ENCODE measurements at regions not wholly inside any gene's neighbourhood (a gene's known extent, or its start where the extent isn't known, plus 50 kb on each side); places are given as distances from the start of the nearest gene placed in this dataset.

DNA sequence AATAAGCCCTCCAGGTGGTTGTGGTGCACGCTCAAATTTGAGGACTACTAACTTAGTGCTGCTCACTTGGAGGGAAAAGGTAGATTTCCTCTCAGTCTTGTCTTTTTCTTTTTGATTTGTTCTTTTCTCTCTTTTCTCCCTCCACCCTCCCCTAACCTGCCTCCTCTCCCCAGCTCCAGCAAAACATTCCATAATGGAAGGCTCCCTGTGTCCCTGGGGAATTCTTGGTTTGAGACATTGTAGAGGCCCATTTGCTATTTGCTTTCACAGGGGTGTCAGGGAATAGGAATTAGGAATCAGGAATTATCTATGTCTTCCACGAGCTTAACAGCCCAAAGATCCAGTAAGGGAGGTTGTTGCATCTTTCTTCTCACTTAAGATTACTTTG lies 136.8 kb upstream of the UMPS start:
- peaks cover 15% of the 10 kb centered on the region for H3K4me1 Mint-ChIP-seq
- POLR2A ChIA-PET = no interaction called here
- no peak for DNase-seq
- H3K36me3 Mint-ChIP-seq = no peaks in the 10 kb centered on the region
- no peaks in the 10 kb centered on the region for H3K9me3 Mint-ChIP-seq
- H3K4me3 Mint-ChIP-seq = no peak overlapping the region
- peaks cover 34% of the 10 kb centered on the region for H3K27me3 Mint-ChIP-seq
- no peak overlapping the region for H3K27ac Mint-ChIP-seq
- ATAC-seq (ENCODE audit: low read depth) = no peak

DNA sequence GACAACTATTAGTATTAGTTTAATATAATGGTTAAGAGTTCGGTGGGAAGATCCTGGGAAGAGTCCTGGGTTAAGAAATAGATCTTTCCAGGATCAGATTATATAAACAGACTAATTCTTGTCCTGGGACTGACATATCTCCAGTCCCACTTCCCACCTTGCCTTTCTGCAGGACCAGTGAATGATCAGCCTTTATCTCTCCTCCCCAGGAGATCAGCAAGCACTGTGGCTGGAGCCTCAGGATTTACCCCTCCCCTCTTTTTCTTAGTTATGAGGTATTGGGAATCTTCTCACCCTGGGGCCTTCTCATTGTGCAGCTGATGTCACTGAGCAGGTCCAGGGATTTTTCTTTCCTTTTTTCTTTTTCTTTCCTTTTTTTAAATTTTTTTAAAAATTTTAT lies 135.7 kb upstream of the UMPS start:
- no peak overlapping the region for H3K27ac Mint-ChIP-seq
- H3K36me3 Mint-ChIP-seq = no peaks in the 10 kb centered on the region
- no peak for DNase-seq
- H3K9me3 Mint-ChIP-seq = no peaks in the 10 kb centered on the region
- POLR2A ChIA-PET = no interaction called here
- ATAC-seq (ENCODE audit: low read depth) = no peak
- H3K4me1 Mint-ChIP-seq = peaks cover 15% of the 10 kb centered on the region
- H3K27me3 Mint-ChIP-seq = peaks cover 36% of the 10 kb centered on the region
- H3K4me3 Mint-ChIP-seq = no peak overlapping the region

DNA sequence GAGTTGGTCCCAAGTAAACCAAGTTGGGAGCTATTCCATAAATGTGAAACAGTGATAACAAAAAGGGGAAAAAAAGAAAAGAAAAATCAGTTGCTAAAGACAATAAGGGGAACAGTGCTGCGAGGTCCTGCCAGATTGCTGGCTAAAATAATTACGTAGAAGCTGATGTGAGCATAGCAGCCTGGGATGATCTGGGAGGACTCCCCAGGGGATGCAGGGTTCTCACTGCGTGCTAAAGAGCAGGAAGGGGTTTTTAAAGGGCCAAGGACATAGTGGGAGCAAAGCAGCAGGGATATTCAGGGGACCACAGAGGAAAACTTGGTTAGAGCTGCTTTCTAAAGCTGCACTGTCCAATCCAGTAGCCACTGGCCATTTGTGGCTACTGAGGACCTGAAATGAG lies 133.0 kb upstream of the UMPS start:
- no peak for DNase-seq
- peaks cover 47% of the 10 kb centered on the region for H3K27me3 Mint-ChIP-seq
- POLR2A ChIA-PET = no interaction called here
- H3K9me3 Mint-ChIP-seq = peaks cover 3% of the 10 kb centered on the region
- peaks cover 15% of the 10 kb centered on the region for H3K4me1 Mint-ChIP-seq
- no peak overlapping the region for H3K27ac Mint-ChIP-seq
- H3K4me3 Mint-ChIP-seq = no peak overlapping the region
- ATAC-seq (ENCODE audit: low read depth) = no peak
- peaks cover 2% of the 10 kb centered on the region for H3K36me3 Mint-ChIP-seq

DNA sequence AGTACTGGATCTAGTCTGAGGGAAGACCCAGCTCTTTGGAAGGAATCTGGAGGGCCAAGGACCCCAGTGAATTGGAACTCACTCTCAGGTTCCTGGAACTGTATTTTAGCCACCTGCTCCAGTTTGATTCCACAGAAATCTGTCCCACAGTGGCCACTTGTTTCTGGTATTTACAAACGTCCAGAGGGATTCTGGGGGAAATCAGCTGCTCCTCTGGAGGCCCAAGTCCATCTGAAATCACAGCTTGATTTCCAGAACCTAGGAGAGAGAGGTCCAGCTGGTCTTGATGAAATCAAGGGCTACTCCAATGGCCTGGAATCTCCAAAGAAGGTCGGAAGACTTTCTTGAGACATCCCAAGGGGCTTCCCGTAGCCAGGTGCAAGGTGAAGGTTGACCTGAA lies 132.3 kb upstream of the UMPS start:
- Mint-ChIP-seq H3K4me3 (no peak overlapping the region), H3K27me3 (peaks cover 54% of the 10 kb centered on the region), H3K4me1 (peaks cover 8% of the 10 kb centered on the region), H3K36me3 (peaks cover 2% of the 10 kb centered on the region), H3K9me3 (peaks cover 3% of the 10 kb centered on the region), H3K27ac (no peak overlapping the region)
- no peak for DNase-seq
- ATAC-seq (ENCODE audit: low read depth) = no peak
- POLR2A ChIA-PET = no interaction called here

DNA sequence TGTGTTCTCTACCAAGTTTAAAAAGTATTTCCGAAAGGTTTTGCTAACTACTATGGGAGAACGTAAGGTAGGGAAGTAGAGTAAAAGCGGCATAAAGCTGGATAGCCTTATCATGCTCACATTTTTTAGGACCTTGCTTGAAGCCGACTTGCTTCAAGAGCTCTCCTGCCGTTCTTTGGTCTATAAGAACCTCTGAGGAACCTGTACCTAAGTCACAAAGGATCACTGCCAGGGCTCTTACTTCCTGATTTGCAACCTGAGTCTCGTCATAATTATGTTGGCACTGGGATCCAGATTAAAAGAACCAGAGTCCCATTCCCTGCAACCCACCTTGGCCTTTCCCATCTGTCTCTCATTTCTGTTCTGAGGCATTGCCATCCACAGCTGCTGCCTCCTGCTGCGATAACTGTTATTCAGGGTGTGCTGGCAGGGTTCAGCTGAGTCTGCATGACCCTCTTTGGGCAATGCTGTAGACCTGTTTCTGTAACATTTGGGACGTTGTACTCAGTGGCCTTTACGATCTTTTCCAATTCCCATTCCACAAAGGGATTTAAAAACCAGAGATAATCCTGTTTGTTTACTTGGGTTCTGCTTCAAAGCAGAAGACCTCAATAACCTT lies 131.0 kb upstream of the UMPS start:
- no peak overlapping the region for H3K27ac Mint-ChIP-seq
- POLR2A ChIA-PET = interaction anchor here (0.6 kb wide), 1 partner anchor 947 kb away, joined by 3 read pairs; no protein-coding TSS in a partner anchor
- peaks cover 54% of the 10 kb centered on the region for H3K27me3 Mint-ChIP-seq
- H3K4me3 Mint-ChIP-seq = no peak overlapping the region
- ATAC-seq (ENCODE audit: low read depth) (no peak), DNase-seq (no peak)
- H3K4me1 Mint-ChIP-seq = no peaks in the 10 kb centered on the region
- peaks cover 3% of the 10 kb centered on the region for H3K9me3 Mint-ChIP-seq
- peaks cover 2% of the 10 kb centered on the region for H3K36me3 Mint-ChIP-seq

DNA sequence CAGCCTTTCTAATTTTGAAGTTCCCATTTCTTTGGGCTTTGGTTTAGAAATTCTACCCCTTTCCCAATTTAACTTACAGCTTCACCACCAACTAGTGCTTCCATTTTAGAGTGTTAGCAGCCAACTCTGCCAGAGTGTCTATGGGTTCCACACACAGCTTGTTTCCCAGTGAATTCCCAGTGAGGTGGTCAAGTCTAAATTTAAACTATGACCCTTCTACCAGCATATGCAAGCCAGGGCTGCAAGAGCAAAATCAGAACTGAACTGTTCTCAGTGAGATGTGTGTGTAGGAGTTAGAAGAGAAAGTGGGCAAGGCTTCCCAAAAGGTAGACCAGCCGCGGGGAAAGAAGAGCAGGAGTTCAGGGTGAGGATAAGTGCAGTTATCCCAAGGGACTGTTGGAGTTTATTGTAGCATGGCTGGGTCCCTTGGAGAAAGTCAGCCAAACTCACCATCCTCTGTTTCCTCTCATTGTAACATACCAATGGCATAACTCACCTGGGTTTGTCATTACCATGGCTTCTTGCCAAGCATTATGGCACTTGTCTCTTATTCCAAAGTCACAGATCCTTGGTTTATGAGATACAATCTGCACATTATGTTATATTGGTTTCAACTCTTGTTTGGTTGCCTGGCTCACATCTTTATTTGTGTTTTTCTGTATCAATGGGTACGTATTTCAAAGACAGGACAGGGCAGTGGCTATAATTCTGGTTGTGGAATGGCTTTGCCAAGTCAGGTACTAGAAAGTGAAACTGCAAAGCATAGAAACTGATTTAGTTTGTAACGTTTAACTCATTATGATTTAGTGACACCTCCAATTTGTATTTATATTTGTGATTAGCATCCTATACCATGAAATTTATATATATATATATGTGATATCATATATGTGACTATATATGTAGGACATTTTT lies 130.2 kb upstream of the UMPS start:
- Mint-ChIP-seq H3K4me3 (no peak overlapping the region), H3K4me1 (no peaks in the 10 kb centered on the region), H3K27me3 (peaks cover 49% of the 10 kb centered on the region), H3K36me3 (peaks cover 2% of the 10 kb centered on the region), H3K9me3 (peaks cover 3% of the 10 kb centered on the region), H3K27ac (no peak overlapping the region)
- POLR2A ChIA-PET = no interaction called here
- DNase-seq (no peak), ATAC-seq (ENCODE audit: low read depth) (no peak)

DNA sequence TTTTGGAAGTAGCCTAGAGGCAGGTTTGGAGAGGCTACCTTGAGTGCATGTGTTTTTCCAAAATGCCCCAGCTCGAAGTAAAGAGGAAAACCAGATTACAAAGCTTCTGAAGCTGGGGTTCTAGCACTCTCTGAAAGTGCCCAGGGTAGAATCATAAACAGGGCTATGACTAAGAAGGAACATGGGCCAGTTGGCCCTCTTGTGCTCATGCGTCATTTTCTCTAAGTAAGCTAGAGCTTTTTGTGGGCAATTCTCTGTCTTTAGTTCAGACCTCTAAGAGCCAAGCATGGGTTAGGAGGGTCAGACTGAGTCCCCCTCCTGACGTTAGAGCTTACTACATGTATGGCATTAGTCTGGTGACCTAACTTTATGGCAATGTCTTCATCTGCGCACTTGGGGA lies 129.5 kb upstream of the UMPS start:
- H3K27me3 Mint-ChIP-seq = peaks cover 45% of the 10 kb centered on the region
- no peak for ATAC-seq (ENCODE audit: low read depth)

DNA sequence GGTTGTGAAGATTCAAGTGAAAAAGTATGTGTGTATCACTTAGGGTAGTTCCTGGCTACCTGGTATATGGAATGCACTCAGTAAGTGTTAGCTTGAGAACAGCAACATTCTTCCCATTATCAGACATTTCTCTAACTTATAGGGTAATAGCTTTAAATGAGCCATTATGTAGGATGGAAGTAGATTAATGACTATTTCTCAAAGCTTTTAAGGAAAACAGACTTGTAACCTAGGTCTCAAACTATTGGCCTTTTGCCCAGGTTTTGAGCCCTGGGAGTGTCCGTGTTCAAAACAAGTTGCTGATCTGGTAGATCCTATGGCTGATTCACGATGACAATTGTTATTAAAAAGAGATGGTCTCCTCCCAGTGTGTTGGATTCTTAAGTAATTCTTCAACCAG lies 129.1 kb upstream of the UMPS start:
- ATAC-seq (ENCODE audit: low read depth) = no peak
- H3K36me3 Mint-ChIP-seq = peaks cover 2% of the 10 kb centered on the region

More for the DNA sequence above, 129.5 kb upstream of the UMPS start:
- Mint-ChIP-seq H3K4me3 (no peak overlapping the region), H3K27ac (no peak overlapping the region), H3K4me1 (no peaks in the 10 kb centered on the region), H3K36me3 (peaks cover 2% of the 10 kb centered on the region), H3K9me3 (peaks cover 3% of the 10 kb centered on the region)
- no peak for DNase-seq
- POLR2A ChIA-PET = no interaction called here

DNA sequence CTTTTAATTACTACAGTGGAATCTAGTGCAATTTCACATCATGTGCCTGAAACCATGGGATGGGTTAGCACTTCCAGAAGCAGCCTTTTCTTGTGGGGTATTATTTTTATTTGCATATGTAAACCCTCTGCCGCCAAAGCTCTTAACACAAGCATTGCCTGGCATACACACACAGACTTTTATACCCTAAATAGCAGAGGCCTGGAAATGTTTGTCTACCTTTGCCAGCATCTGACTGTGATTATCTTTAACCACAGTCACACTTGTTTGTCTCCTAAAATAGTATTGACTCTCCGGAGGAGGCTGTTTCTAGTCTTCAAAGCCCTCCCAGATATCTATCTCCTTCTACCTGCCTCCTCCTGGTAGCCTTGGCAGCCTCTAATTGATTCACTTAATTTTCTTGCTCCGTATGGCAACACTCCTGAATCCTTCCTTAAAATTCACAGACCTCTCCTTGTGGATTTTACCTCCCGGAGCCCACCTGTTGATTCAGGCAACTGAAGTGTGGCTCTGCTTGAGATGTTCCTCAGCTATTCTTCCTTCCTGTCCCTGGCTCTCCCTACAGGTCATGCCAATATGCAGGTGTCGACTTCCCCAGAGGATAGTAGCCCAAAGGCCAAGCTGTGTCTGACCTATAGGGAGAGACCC lies 127.1 kb upstream of the UMPS start:
- ATAC-seq (ENCODE audit: low read depth) (no peak), DNase-seq (no peak)
- POLR2A ChIA-PET = no interaction called here
- Mint-ChIP-seq H3K27me3 (peaks cover 39% of the 10 kb centered on the region), H3K9me3 (peaks cover 3% of the 10 kb centered on the region), H3K4me3 (no peak overlapping the region), H3K27ac (no peak overlapping the region), H3K4me1 (no peaks in the 10 kb centered on the region), H3K36me3 (peaks cover 2% of the 10 kb centered on the region)

More for the DNA sequence above, 129.1 kb upstream of the UMPS start:
- POLR2A ChIA-PET = no interaction called here
- DNase-seq = no peak
- H3K27ac Mint-ChIP-seq = no peak overlapping the region
- H3K4me3 Mint-ChIP-seq = no peak overlapping the region
- H3K9me3 Mint-ChIP-seq = peaks cover 3% of the 10 kb centered on the region
- no peaks in the 10 kb centered on the region for H3K4me1 Mint-ChIP-seq
- peaks cover 45% of the 10 kb centered on the region for H3K27me3 Mint-ChIP-seq

DNA sequence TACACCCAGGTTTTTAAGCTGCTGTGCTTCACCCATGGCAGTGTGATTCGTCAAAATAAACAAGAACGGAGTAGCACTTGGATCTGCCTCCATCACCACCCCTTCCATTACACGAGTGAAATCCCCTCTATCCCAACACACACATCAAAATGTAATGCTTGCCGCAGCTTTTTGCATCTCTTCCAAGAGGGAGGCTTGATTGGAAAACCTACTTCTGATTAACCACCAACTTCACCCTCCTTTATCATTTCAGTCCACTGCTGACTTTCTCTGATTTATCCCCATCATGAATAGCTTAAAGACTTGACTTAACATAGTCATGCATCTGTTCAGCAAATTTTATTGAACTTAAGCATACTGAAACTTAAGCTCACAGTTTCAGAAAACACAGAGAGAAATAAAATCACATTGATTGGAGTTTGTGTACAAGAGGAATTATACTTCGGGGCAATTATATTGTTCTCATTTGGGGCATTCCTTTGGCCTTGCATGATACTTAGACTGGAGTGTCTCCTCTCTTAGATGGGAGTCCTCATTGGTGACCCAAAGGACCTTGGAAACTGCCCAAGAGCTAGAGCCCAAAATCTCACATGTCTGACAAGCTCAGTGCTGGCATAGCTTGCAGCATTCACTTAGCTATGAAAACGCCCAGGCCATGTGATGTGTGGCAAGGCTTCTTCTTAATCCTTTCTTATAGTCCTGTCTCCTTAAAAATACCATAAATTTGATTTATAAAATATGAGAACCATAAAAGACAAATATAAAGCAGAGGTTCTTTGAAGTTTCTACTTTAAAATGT lies 124.3 kb upstream of the UMPS start:
- H3K9me3 Mint-ChIP-seq = peaks cover 3% of the 10 kb centered on the region
- POLR2A ChIA-PET = no interaction called here
- no peak for DNase-seq
- H3K4me3 Mint-ChIP-seq = no peak overlapping the region
- H3K36me3 Mint-ChIP-seq = peaks cover 1% of the 10 kb centered on the region
- no peak for ATAC-seq (ENCODE audit: low read depth)
- H3K4me1 Mint-ChIP-seq = peaks cover 2% of the 10 kb centered on the region
- H3K27me3 Mint-ChIP-seq = peaks cover 32% of the 10 kb centered on the region
- no peak overlapping the region for H3K27ac Mint-ChIP-seq

DNA sequence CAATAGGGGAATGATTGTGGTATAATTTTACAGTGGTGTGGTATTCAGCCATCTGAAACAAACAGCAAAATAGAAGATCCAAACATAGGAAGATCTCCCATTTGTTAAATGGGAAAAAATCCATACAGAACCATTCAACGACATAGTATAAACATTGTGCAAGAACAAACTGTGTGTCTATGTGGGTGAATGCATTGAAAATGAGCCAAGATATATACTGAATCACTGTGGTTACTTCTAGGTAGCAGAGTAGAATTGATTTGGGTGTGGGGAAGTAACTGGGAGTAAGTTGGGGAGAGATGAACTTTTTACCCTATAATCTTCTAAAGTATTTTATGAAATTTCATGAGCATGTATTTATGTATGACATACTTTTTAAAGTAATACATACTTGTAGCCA lies 123.1 kb upstream of the UMPS start:
- Mint-ChIP-seq H3K4me3 (no peak overlapping the region), H3K27ac (no peak overlapping the region), H3K27me3 (peaks cover 25% of the 10 kb centered on the region), H3K36me3 (no peaks in the 10 kb centered on the region), H3K9me3 (peaks cover 1% of the 10 kb centered on the region), H3K4me1 (peaks cover 2% of the 10 kb centered on the region)
- ATAC-seq (ENCODE audit: low read depth) = no peak
- POLR2A ChIA-PET = no interaction called here
- no peak for DNase-seq

DNA sequence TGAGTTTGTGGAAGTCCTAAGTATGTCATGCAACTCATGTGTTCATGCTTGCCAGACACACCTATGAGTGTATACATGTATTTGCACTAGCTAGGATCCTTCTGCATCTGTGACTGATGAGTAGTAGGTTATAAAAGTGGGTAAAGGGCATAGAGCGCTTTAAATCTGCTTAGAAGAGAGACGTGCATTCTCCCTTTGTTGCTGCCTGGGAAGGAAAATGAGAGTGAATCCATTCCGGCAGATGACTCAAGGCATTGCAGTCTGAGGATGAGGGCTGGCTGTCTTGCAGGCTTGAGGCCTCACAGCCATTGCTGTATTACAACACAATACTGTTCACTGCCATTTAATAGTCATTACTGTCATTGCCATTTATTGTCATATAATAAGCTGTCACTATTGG lies 120.8 kb upstream of the UMPS start:
- Mint-ChIP-seq H3K4me3 (no peak overlapping the region), H3K36me3 (no peaks in the 10 kb centered on the region), H3K4me1 (peaks cover 2% of the 10 kb centered on the region), H3K9me3 (no peaks in the 10 kb centered on the region), H3K27me3 (peaks cover 11% of the 10 kb centered on the region), H3K27ac (no peak overlapping the region)
- DNase-seq = no peak
- POLR2A ChIA-PET = no interaction called here
- no peak for ATAC-seq (ENCODE audit: low read depth)

DNA sequence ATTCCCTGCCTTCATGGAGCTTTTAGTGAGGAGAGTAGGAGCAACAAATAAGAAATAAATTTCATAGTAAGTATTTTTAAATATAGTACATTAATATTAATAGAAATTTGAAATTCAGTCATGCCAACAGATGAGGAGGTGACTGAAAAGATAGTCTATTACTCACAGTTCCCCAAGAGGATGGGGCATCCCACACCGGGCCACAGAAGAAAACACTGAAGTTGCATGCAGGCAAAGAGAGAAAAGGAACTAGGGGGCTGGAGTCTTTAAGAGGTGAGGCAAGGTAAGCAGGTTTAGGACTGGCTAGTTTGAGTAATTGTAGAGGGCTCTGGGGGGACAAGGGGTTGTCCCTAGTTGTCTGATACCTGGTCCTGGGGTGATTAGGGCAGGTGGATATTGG lies 120.1 kb upstream of the UMPS start:
- H3K27ac Mint-ChIP-seq = no peak overlapping the region
- H3K36me3 Mint-ChIP-seq = no peaks in the 10 kb centered on the region
- H3K4me3 Mint-ChIP-seq = no peak overlapping the region
- H3K27me3 Mint-ChIP-seq = peaks cover 11% of the 10 kb centered on the region
- H3K4me1 Mint-ChIP-seq = peaks cover 2% of the 10 kb centered on the region
- H3K9me3 Mint-ChIP-seq = no peaks in the 10 kb centered on the region
- ATAC-seq (ENCODE audit: low read depth) (no peak), DNase-seq (no peak)
- POLR2A ChIA-PET = no interaction called here
